Hepatocyte (in vitro differentiated cells): ENCODE measurements at regions not wholly inside any gene's neighbourhood (a gene's known extent, or its start where the extent isn't known, plus 50 kb on each side); places are given as distances from the start of the nearest gene placed in this dataset.

Source experiments
- CTCF ChIP-seq: fragments of 200-600 bp; sonication (generic); IDR thresholded peaks from 2 replicates; pipeline ENCODE4 v1.5.1; 2016; ENCODE audit warnings: antibody characterized with exemption, mild to moderate bottlenecking; ENCODE audit not compliant: poor library complexity
- EZH2 ChIP-seq: fragments of 200-600 bp; sonication (generic); IDR thresholded peaks from 2 replicates; pipeline ENCODE4 v1.6.1; 2016; ENCODE audit warnings: antibody characterized with exemption, mild to moderate bottlenecking, borderline replicate concordance
- EZH2phosphoT487 ChIP-seq: fragments of 200-600 bp; sonication (generic); IDR thresholded peaks from one replicate; pipeline ENCODE4 v1.6.1; 2018; ENCODE audit warnings: antibody characterized with exemption, mild to moderate bottlenecking, low read depth, moderate library complexity; ENCODE audit not compliant: unreplicated experiment, severe bottlenecking

DNA sequence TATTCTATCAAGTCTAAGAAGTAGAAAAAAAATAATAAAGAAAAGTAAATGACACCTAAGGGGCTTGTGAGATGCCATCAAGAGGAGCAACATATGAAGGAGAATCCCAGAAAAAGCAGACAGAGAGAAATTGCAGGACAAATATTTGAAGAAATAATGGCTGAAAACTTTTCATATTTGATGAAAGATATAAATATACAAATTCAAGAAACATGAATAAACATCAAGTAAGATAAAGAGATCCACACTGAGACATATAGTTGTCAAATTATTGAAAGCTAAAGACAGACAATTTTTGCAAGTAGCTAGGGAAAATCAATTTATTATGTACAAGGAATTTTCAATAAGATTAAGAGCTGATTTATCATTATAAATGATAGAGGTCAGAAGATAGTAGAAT is 558.0 kb downstream of the ZWINT start:
- TF ChIP-seq CTCF: no peak
- TF ChIP-seq EZH2: no peak
- no peak for TF ChIP-seq EZH2phosphoT487
